ENCODE measurements at regions not wholly inside any gene's neighbourhood (a gene's known extent, or its start where the extent isn't known, plus 50 kb on each side); places are given as distances from the start of the nearest gene placed in this dataset.
"Not testable (repeated sequence)": the region's sequence is repeated elsewhere in the genome, so short reads cannot be mapped to it uniquely, and the experiment has no call there.

DNA sequence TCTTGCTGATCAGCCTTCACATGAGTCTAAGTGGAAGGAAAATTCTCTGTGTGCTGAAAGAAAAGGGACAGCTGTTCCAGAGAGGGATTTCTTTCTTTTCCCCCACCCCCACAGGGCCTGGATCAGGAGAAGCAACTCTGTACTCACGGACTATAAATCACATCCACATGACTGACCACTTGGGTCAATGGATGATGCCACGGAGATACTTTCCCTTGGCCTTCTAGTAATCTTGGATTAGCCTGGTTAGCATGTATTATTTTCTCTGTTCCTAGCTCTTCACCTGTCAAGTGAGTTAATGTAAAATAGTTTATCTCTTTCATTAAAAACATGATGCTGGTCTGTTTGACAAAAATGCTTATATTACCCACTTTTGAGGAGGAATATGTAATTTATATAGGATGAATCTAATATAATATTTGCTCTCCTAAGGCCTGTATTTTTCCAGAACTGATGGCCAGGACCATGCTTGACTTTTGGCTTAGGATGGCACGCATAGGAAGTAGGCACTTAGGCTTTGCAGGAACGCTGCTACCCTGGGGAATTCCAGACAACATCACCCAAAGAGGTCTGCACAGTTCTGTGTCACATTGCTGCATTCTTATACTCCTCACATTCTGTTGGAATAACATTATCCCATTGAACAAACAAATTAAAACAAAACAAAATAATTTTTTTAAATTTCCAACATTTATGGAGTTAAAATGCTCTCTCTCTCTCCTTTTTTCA, 892.1 kb downstream of the TLE1 start:
- DNase-seq = peak; percentile 56

DNA sequence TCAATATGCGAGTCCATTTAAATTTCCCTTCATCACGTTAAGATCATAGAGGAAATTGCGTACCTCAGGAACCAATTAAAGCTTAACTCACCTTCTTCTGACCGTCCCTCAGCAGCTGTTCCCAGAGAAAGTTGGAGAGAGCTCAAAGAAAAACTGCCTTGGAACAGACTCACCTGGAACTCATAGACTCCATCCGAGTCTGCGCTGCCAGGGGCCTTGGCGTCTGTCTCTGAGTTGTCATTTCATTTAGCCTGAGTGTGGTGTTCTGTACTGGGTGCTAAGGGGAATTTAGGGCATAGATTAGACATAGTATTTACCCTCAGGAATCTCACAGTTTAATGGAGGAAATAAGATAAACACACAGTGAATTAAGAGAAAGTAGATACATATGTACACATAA, 892.7 kb downstream of the TLE1 start:
- DNase-seq = peak; percentile 57

DNA sequence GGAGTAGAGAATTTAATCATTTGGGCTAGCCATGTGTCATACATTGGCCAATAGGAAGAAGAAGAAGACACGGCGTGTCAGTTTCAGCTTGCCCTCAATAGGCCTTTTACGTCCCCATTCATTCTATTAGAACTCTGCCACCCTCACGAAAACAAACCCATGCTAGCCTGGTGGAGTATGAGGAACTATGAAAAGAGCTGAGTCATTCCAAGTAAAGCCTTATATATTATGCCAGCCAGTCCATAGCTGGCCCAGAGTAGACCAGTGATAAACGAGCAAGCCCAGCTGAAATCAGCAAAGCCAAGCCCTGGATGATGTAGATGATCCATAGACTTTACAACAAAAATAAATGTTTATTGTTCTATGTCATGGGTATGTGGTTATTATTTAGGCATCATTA, 895.1 kb downstream of the TLE1 start:
- DNase-seq = no peak

DNA sequence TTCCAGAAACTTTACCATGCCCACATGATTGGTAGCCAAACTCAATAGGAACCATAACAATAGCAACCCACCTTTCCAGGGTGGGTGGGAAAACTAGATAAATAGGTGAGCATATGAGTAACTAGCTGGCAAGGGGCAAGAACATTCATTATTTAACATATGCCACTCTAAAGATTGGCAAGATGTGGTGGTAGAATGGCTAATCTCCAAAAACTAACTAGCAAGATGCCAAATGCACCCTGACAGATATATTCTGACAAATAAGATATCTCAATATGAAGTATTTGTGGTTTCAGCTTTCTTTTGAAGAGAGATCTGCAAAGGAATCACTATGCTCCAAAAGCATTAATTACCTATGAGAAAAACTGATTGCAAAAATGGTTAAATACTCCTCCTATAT, 895.6 kb downstream of the TLE1 start:
- DNase-seq = no peak

DNA sequence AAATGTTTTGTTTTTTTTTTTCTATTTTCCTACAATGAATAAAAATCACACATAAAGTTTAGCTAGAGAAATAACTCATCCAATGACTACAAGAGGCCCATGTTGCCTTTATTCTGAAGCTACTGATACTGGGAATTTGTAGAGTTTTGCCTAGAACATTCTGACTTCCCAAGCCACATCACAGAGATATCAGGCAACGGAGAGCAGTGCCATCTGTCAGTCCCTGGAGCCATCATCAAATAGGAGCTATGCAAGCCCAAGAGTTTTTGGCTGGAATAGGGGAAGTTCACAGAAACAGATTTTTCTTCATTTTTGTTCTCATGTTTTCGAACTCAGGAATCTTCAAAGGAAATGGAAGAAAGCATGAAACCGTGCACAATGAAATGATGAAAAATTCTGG, 896.6 kb downstream of the TLE1 start:
- DNase-seq = no peak

DNA sequence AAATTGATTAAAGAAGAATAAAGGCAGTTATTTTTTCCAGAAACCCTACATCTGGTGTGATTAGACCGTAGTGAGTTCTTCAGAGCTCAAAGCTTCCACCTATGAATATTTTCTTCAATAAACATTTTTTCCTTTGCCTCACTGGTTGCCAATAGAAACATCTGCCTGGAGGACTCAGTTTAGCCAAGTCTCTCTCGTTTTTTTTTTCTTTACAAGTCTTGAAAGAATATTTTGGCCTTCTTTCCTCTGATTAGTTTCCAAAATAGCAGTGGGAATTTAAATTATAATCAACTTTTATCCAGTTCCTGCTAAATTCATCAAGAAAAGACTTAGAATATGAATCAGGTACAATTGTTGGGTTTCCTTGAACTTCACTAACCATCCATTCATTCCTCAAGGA, 897.5 kb downstream of the TLE1 start:
- no peak for DNase-seq

DNA sequence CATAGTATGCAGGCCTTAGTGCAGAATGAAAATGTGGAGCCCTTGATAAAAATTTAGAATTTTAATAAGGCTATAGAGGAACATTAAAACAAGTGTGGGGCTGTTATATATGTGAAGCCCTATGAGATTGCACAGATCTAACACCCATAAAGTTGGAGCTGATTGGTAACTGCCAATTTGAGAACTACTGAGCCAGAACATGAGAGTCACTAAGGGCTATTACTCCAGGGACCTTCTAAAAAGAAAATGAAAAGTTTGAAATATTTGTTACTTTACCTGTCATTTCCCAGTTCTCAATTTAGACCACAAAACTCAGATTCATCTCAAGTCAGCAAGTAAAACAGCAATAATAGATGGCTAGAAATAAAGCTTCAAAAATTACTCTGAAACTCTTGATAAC, 898.6 kb downstream of the TLE1 start:
- DNase-seq = no peak

DNA sequence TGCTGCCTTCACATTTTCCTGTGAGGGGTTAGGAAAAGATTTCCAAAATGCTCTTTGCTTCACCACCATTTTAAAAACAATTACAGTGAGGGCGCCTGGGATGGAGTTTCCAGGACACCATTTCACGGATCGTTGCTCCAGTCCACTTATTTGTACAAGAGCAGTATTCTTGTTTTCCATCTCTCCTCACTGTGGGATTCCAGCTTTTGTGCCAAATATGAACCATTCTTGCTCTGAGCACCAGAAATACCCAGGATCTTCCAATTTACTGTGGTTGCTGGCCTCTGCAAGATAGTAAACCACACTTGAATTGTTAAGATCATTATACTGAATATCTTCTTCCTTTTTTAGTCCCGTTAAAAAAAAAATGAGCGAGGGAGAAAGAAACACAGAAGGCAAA, 899.5 kb downstream of the TLE1 start:
- no peak for DNase-seq

DNA sequence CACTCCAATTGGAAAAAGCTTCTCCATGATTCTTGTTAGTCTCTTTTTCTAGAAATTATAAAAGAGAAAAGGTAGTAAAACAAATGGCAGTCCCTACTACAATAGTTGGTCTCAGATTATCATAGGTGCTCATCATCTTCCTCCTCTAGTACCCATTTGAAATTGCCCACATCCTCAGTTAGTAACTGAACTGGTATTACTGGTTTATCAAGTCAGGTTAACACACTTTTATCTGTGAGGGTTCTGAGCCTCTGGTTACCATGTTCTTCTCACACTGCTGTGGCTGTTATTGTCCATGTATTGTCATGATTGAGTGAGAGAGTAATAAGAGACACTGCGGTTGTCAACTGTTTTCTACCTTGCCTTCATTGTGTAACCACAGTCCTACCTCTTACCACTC, 901.7 kb downstream of the TLE1 start:
- no peak for DNase-seq

DNA sequence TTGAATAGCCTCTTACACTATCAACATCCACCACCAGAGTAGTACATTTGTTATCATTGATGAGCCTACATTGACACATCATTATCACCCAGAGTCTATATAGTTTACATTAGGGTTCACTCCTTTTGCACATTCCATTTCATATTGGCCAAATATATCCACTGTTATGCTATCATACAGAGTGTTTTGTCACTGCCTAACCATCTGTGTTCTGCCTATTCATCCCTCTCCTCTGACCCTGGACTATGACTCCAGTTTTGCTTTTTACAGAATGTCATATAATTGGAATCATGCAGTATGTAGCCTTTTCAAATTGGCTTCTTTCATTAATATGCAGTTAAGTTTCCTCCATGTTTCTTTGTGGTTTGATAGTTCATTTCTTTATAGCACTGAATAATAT, 904.7 kb downstream of the TLE1 start:
- no peak for DNase-seq

DNA sequence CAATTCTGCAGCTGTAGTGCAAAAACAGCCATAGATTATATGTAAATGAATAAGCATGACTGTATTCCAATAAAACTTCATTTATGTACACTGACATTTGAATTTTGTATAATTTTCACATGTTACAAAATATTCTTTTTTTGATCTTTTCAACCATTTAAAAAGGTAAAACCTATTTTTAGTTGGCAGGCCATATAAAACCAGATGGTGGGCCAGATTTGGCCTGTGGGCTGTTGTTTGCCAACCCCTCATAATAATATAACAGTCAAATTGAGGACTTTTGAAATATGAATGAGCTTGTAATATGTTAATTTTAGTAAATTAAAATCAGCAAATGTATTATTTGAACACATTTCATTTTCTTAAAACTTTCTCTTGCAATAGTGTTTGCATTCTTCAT, 913.4 kb downstream of the TLE1 start:
- no peak for DNase-seq

DNA sequence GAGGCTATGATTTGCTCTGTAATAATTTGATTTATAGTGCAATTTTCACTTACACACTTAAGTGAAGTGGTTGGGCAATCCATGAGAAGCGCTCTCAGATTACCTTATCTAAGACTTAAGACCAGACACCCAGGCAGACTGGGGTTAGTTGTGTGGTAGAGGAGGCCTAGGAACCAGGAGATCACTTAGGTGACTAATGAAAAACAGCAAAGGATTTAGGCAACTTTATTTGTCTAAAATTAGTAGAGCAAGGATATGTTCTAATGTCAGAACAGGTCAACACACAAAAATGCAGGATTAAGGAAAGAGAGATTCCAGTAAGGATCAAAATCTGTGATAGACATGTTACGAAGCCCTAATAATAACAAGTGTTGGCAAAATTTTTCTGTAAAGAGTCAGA, 913.8 kb downstream of the TLE1 start:
- no peak for DNase-seq

DNA sequence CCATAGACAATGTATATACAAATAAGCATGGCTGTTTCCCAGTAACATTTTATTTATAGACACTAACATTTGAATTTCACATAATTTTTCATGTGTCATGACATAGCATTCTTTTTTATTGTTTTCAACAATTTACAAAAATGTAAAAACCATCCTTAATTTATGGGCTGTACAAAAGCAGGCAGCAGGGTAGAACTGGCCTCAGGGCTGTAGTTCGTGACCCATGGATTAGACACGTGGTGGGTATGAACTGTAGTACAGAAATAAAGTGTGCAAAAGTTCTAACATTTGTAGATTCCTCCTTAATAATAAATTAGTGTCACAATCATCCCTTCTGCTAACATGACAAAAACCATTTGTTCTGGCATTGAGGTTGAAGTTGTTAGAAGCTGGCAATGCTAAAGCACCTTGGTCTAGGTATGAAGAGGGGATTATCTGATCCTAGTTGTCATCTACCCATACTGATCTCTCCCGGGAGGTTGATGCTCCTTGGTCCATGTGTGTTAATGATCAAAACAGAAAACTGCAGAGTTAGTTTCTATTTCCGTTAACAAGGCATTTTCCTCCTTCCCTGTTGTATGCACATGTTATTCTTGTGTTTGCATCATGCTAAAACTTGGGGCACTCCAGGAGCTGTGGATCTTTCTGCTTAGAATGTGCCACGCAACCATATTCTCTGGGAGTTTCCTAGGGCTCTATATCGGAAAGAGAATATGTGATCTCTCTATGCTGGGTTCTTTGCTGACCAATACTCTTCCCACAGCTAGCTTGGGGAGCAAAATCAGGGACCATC, 917.6 kb downstream of the TLE1 start:
- DNase-seq = no peak

DNA sequence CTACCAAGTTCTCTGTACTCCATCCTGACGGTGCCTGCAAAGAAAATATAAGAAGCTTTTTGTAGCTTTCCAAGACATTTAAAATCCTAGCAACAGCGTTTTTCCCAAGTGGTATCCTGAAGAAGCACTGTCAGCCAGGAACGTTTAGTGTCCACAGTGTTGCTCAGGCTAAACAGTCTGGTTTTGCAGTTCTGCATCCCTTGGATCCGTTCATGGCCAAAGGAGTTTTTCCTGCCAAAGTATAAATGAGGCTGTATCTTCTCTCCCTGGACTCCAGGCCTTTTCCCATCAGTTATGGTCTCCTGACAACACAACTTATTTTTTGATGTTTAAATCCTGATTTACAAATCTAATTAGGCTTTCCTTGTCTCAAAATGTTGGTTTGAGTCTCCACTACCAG, 925.8 kb downstream of the TLE1 start:
- no peak for DNase-seq

DNA sequence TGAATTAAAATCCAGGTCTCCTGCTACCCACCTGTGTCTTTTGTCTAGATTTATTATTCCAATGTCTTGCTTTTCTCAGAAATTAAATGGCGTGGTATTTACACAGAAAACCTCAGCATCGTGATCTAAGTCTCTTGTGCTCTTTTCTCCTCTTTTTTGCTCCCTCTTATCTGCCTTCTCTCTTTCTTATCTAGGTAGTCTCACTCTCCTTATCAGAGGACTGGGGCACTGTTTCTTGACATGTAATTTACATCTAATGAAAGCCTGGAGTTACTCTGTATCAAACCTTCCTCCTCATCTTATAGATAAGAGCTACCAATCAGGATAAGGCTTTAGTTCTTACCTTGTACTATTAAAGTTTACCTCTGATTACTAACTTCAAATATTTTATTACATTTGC, 933.8 kb downstream of the TLE1 start:
- no peak for DNase-seq

DNA sequence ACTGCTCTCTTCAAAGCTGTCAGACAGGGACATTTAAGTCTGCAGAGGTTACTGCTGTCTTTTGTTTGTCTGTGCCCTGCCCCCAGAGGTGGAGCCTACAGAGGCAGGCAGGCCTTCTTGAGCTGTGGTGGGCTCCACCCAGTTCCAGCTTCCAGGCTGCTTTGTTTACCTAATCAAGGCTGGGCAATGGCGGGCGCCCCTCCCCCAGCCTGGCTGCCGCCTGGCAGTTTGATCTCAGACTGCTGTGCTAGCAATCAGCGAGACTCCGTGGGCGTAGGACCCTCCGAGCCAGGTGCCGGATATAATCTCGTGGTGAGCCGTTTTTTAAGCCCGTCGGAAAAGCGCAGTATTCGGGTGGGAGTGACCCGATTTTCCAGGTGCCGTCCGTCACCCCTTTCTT, 942.3 kb downstream of the TLE1 start:
- not testable (repeated sequence) for DNase-seq

DNA sequence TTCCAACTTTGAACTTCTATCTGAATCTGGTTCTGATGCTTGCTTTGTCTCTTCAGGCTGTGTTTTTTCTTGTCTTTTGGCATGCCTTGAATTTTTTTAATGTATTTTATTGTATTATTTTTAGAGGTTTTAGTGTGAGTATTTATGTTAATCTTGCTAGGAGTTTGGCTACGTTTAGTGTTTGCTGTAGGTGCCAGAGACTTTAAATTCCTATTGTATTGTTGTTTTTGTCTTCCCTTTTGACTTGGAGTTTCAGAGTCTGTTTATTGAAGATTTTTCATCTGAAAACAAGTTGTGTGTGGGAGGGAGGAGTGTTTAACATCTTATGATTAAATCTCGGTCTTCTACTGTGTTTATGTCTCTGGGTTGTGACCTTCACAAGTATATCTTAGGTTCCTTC, 956.8 kb downstream of the TLE1 start:
- no peak for DNase-seq

DNA sequence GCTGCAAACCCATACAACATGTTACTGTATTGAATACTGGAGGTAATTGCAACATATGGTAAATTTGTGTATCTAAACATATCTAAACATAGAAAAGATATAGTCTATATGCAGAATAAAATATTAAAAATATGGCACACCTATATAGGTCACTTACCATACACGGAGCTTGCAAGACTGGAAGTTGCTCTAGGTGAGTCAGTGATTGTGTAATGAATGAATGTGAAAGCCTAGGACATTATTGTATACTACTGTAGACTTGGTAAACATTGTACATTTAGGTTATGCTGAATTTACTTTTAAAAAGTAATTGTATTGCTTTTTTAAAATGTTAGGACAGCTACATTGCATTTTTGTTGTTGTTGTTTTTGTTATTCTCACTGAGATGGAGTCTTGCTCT, 968.8 kb downstream of the TLE1 start:
- DNase-seq = no peak

DNA sequence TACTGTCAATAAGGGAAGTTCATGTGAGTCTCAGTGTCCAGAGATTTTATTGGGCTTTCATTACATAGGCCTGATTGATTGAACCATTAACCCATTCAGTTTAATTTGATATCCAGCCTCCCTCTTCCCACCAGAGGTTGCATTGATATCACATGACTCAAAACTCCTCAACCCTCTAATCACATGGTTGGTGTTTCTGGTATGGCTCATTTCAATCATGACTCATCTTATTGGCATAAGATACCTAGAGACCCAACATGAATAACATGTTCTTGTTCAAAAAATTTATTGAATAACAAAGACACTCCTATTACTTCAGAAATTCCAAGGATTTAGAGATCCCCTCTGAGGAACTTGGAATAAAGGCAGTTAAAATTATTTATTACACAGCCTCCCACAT, 982.2 kb downstream of the TLE1 start:
- DNase-seq = no peak

DNA sequence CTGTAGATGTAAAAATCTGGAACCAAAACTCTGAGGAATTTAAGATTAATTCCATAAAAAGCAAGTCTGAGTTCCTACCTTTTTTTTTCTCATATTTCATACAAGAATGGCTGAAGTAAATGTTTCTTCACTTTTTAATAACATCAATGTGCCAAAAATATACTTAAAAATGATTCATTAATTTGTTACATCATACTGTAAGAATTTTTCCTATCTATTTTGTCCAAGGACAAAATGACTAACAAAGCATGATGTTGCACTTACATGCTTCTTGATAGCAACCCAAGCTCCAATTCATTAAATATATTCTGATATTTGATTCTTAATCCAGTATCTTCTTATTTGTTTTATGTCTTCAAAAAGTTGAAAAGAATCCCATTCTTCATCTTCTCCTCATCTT, 988.3 kb downstream of the TLE1 start:
- DNase-seq = no peak

DNA sequence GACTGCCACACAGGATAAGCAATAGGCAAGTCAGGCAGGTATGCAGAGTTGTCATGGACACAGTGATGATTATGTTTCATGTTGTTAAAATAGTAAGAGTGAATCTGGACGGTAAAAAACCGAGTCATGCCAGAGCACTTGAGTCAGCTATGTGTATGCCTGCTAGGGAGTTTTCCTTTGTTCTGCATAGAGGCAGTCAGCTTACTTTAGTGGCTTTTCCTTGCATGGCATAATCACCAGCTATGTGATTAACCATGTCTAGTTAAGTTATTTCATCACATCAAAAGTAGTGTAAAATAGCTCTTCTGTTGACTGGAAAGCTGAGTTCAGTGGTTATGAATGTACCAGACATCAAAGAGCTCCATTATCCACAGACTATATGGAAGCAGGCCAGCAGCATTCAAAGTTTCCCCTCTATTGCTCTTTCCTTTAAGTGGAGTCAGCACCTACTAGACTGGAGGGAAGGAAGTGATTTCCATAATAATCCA, 989.8 kb downstream of the TLE1 start:
- no peak for DNase-seq

DNA sequence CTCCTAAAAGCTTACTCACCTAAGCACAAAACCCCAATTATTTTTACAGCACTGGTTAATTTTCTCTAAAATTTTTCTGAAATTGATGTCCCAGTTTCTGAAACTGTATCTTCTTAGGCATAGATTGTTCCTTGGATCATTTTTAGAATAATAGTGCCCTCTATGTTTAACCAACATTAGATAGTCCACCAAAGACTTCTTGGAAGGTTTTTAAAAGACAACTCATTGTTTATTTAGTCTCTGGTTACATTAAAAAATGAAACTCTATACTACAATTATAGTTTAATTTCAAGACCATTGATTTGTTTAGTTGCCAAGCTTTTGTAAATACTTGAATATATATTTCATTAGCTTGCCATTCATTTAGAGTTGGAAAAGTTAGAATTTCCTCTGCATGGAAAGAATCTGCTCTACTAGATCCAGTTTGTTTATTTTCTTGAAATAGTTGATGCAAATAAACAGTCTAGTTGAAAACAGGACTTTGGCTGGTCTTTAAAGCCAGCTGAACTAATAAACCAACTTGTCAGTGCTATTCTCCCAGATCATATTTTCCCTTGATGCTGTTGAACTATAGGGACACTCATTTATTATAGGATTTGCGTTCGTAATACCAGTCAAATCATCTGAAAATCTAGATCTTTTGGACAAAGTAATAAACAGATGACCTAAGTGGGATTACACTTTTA, 990.5 kb downstream of the TLE1 start:
- no peak for DNase-seq

DNA sequence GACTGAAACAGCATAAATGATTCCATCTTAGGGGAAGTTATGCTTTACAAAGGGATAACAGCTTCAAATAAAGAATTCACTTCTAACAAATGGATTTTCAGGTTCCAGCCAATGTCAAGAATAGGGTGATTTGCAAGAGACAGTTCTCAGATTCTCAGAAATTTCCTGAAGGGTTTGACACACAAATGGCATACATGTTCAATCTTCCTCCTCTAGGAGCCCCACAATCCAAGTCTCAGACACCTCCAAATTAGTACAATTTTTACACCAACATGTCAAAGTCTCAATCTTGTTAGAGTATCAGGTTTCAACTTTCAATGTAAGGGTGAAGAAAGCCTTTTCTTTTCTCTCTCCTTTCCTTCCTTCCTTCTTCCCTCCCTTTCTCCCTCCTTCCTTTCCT, 996.6 kb downstream of the TLE1 start:
- no peak for DNase-seq

DNA sequence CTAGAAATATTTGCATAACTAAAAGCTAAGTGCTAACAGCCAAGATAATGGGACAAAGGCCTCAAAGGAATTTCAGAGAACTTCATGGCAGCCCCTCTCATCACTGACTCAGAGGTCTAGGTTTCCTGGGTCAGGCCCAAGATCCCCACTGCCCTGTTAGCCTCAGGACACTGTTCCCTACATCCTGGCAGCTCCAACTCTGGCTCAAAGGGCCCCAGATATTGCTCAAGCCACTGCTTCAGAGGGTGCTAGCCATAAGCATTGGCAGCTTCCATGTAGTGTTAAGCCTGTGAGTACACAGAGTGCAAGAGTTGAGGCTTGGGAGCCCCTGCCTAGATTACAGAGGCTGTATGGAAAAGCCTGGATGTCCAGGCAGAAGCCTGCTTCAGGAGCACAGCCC, 998.1 kb downstream of the TLE1 start:
- DNase-seq = no peak

Measured in right forelimb (tissue), 1 donor.